ENCODE measurements at regions not wholly inside any gene's neighbourhood (a gene's known extent, or its start where the extent isn't known, plus 50 kb on each side); places are given as distances from the start of the nearest gene placed in this dataset.
A peak's percentile ranks its signal among the peaks of the same experiment; 100 is the strongest.
"Not testable (repeated sequence)": the region's sequence is repeated elsewhere in the genome, so short reads cannot be mapped to it uniquely, and the experiment has no call there.

- DNase-seq = no peak
Observed at GRCh38 chr5:143521141-143521540, 117.7 kb upstream of the NR3C1 start.

- not testable (repeated sequence) for DNase-seq
Observed at GRCh38 chr5:143519215-143519614, 115.7 kb upstream of the NR3C1 start.

- DNase-seq = not testable (repeated sequence)
Observed at GRCh38 chr5:143517824-143518223, 114.3 kb upstream of the NR3C1 start.

- no peak for DNase-seq
Observed at GRCh38 chr5:143516249-143516648, 112.8 kb upstream of the NR3C1 start.

GRCh38 chr5:143515829-143516228 is 112.3 kb upstream of the NR3C1 start:
- DNase-seq = no peak

- DNase-seq = no peak
Observed at GRCh38 chr5:143514616-143515335, 111.3 kb upstream of the NR3C1 start.

GRCh38 chr5:143513720-143514119 is 110.2 kb upstream of the NR3C1 start:
- DNase-seq = no peak

- no peak for DNase-seq
Observed at GRCh38 chr5:143511736-143512135, 108.2 kb upstream of the NR3C1 start.

GRCh38 chr5:143509758-143510221 is 106.3 kb upstream of the NR3C1 start:
- no peak for DNase-seq

GRCh38 chr5:143506836-143507552 is 103.5 kb upstream of the NR3C1 start:
- no peak for DNase-seq

- DNase-seq = no peak
Observed at GRCh38 chr5:143505934-143506333, 102.4 kb upstream of the NR3C1 start.

- no peak for DNase-seq
Observed at GRCh38 chr5:143505354-143505753, 101.9 kb upstream of the NR3C1 start.

- no peak for DNase-seq
Observed at GRCh38 chr5:143501310-143502044, 98.0 kb upstream of the NR3C1 start.

- DNase-seq = no peak
Observed at GRCh38 chr5:143499480-143500114, 96.1 kb upstream of the NR3C1 start.

- no peak for DNase-seq
Observed at GRCh38 chr5:143498821-143499220, 95.3 kb upstream of the NR3C1 start.

- no peak for DNase-seq
Observed at GRCh38 chr5:143497749-143498148, 94.3 kb upstream of the NR3C1 start.

GRCh38 chr5:143496943-143497342 is 93.5 kb upstream of the NR3C1 start:
- DNase-seq = no peak

- DNase-seq = peak; percentile 35
Observed at GRCh38 chr5:143495821-143496275, 92.4 kb upstream of the NR3C1 start.

- no peak for DNase-seq
Observed at GRCh38 chr5:143495110-143495509, 91.6 kb upstream of the NR3C1 start.

- DNase-seq = no peak
Observed at GRCh38 chr5:143494595-143494994, 91.1 kb upstream of the NR3C1 start.

- no peak for DNase-seq
Observed at GRCh38 chr5:143494162-143494561, 90.7 kb upstream of the NR3C1 start.

GRCh38 chr5:143492783-143493182 is 89.3 kb upstream of the NR3C1 start:
- no peak for DNase-seq

- DNase-seq = no peak
Observed at GRCh38 chr5:143491646-143492045, 88.2 kb upstream of the NR3C1 start.
